HepG2 (cell line): ENCODE measurements at regions not wholly inside any gene's neighbourhood (a gene's known extent, or its start where the extent isn't known, plus 50 kb on each side); places are given as distances from the start of the nearest gene placed in this dataset.

ENCODE experiments used
- ATAC-seq: fragments of 200-7000 bp; cut with Tn5 transposase; 3 replicates; pipeline ENCODE4 v1.9.1; 2020; ENCODE audit warnings: mild to moderate bottlenecking, moderate library complexity
- BruUV-seq: library from RNA; stranded (reverse); fragments of 400-500 nt; replicated peaks from 2 replicates; lab custom pipeline; 2021; lab: Mats Ljungman, UMichigan
- CTCF ChIA-PET: fragments of 300-600 bp; formaldehyde crosslinking; extraction: SDS; loops from one replicate; lab custom pipeline; 2021; ENCODE audit warnings: low total read pairs, inconsistent platforms, low intra/inter-chr PET ratio; lab: Yijun Ruan, JAX
- POLR2A ChIA-PET: fragments of 350-600 bp; sonication (Branson Sonifier 250); formaldehyde crosslinking; loops from one replicate; lab custom pipeline; 2020; ENCODE audit warnings: antibody characterized with exemption, inconsistent platforms; lab: Yijun Ruan, JAX
- DNase-seq: peaks from one replicate; pipeline ENCODE4 v3.0.0-alpha.2; 2015; ENCODE audit warnings: low spot score
- FAIRE-seq: peaks from 3 replicates; lab custom pipeline; 2011; peaks lifted over from hg19 to GRCh38; lab: Jason Lieb, UNC
- H2AFZ ChIP-seq: one replicate; pipeline ENCODE4 v1.6.1; 2011; ENCODE audit warnings: low read length, inconsistent platforms
- H3K27ac ChIP-seq: fragments of 300-600 bp; 3 replicates; pipeline ENCODE4 v1.8.0; 2011; ENCODE audit warnings: mixed run types, mild to moderate bottlenecking, mixed read lengths, low read length, inconsistent platforms; ENCODE audit not compliant: insufficient read depth; ENCODE audit errors: extremely low read length
- H3K27me3 ChIP-seq, 2 experiments: fragments of 200-600 bp in 1 of 2; 2 replicates in 1 of 2; 3 replicates in 1 of 2; pipeline versions ENCODE4 v1.6.0 to v1.8.0; 2011; ENCODE audit warnings: low read length in 2 of 2, mild to moderate bottlenecking in 2 of 2, moderate library complexity in 2 of 2, inconsistent platforms in 1 of 2; ENCODE audit not compliant: insufficient read depth in 2 of 2, control insufficient read depth in 1 of 2
- H3K36me3 ChIP-seq, 2 experiments: fragments of 200-600 bp in 1 of 2; replicated peaks in 1 of 2; 2 replicates in 1 of 2; 3 replicates in 1 of 2; pipeline versions ENCODE4 v1.5.1 to v1.8.0; 2011; ENCODE audit warnings: low read length in 2 of 2, inconsistent platforms in 1 of 2; ENCODE audit not compliant: insufficient read depth in 2 of 2, control insufficient read depth in 1 of 2
- H3K4me1 ChIP-seq: 2 replicates; pipeline ENCODE4 v1.5.1; 2012; ENCODE audit warnings: low read length, inconsistent platforms; ENCODE audit not compliant: insufficient read depth
- H3K4me2 ChIP-seq: 2 replicates; pipeline ENCODE4 v1.6.0; 2011; ENCODE audit warnings: low read depth, low read length, inconsistent platforms
- H3K4me3 ChIP-seq, 3 experiments: fragments of 200-600 bp in 1 of 3; sonication (generic), shearing (Covaris generic) in 1 of 3; replicated peaks in 1 of 3; 2 replicates each; pipeline ENCODE4 v1.5.1; 2011 to 2016; ENCODE audit warnings: low read length in 3 of 3, inconsistent platforms in 2 of 3, low read depth in 2 of 3, mild to moderate bottlenecking in 2 of 3, control low read depth in 1 of 3, mixed read lengths in 1 of 3; ENCODE audit not compliant: insufficient read depth in 1 of 3
- H3K79me2 ChIP-seq: one replicate; pipeline ENCODE4 v1.6.1; 2011; ENCODE audit warnings: low read length, inconsistent platforms; ENCODE audit not compliant: insufficient read depth
- H3K9ac ChIP-seq: 2 replicates; pipeline ENCODE4 v1.6.0; 2011; ENCODE audit warnings: mild to moderate bottlenecking, low read depth, low read length, inconsistent platforms; ENCODE audit not compliant: insufficient read depth
- H3K9me3 ChIP-seq: 2 replicates; pipeline ENCODE4 v1.5.1; 2012; ENCODE audit warnings: mild to moderate bottlenecking, low read length
- H4K20me1 ChIP-seq: 2 replicates; pipeline ENCODE4 v1.6.0; 2011; ENCODE audit warnings: inconsistent platforms, mild to moderate bottlenecking, low read length, moderate library complexity; ENCODE audit not compliant: insufficient read depth
- BRCA1 ChIP-seq: sonication (generic); formaldehyde crosslinking; IDR thresholded peaks from 2 replicates; pipeline ENCODE4 v1.4.0; 2020; ENCODE audit warnings: missing genetic modification reagents
- BRF2 ChIP-seq: sonication (generic); formaldehyde crosslinking; IDR thresholded peaks from 2 replicates; pipeline ENCODE4 v1.8.1; 2022; ENCODE audit warnings: mild to moderate bottlenecking, missing genetic modification reagents
- HOXA5 ChIP-seq: sonication (generic); formaldehyde crosslinking; IDR thresholded peaks from 2 replicates; pipeline ENCODE4 v1.4.0; 2020; ENCODE audit warnings: missing genetic modification reagents
- JUNB ChIP-seq: sonication (generic); formaldehyde crosslinking; IDR thresholded peaks from 2 replicates; pipeline ENCODE4 v1.8.0; 2022; ENCODE audit warnings: missing genetic modification reagents, mild to moderate bottlenecking, borderline replicate concordance
- KLF11 ChIP-seq: IDR thresholded peaks from 2 replicates; pipeline ENCODE4 v1.6.1; 2016; ENCODE audit warnings: missing compliant biosample characterization
- MXD1 ChIP-seq: sonication (generic); formaldehyde crosslinking; IDR thresholded peaks from 2 replicates; pipeline ENCODE4 v1.4.0; 2020; ENCODE audit warnings: mild to moderate bottlenecking, missing genetic modification reagents
- NFE2L1 ChIP-seq: sonication (generic); formaldehyde crosslinking; IDR thresholded peaks from 2 replicates; pipeline ENCODE4 v1.4.0; 2020; ENCODE audit warnings: missing genetic modification reagents, mild to moderate bottlenecking, borderline replicate concordance
- NFKB2 ChIP-seq: sonication (generic); formaldehyde crosslinking; IDR thresholded peaks from 2 replicates; pipeline ENCODE4 v1.4.0; 2020; ENCODE audit warnings: missing genetic modification reagents, borderline replicate concordance
- PLSCR1 ChIP-seq: sonication (generic); formaldehyde crosslinking; IDR thresholded peaks from 2 replicates; pipeline ENCODE4 v1.5.0; 2020; ENCODE audit warnings: missing genetic modification reagents, mild to moderate bottlenecking, borderline replicate concordance
- PRDM4 ChIP-seq: sonication (generic); formaldehyde crosslinking; IDR thresholded peaks from 2 replicates; pipeline ENCODE4 v1.9.0; 2021; ENCODE audit warnings: missing genetic modification reagents, borderline replicate concordance
- SRF ChIP-seq: IDR thresholded peaks from 2 replicates; pipeline ENCODE4 v1.6.1; 2011; ENCODE audit warnings: mild to moderate bottlenecking, low read depth, low read length, moderate library complexity
- U2AF2 ChIP-seq: fragments of 200-400 bp; formaldehyde crosslinking; IDR thresholded peaks from 2 replicates; pipeline ENCODE4 v1.6.1; 2017; ENCODE audit warnings: low read depth, mild to moderate bottlenecking, low read length
- ZFYVE20 ChIP-seq: sonication (generic); formaldehyde crosslinking; IDR thresholded peaks from 2 replicates; pipeline ENCODE4 v1.8.0; 2023; ENCODE audit warnings: low read depth, mild to moderate bottlenecking, moderate library complexity, missing genetic modification reagents, borderline replicate concordance
- ZNF10 ChIP-seq: sonication (generic); formaldehyde crosslinking; IDR thresholded peaks from 2 replicates; pipeline ENCODE4 v1.4.0; 2020; ENCODE audit warnings: mild to moderate bottlenecking, low read depth, missing genetic modification reagents, borderline replicate concordance
- ZNF431 ChIP-seq: sonication (generic); formaldehyde crosslinking; IDR thresholded peaks from 2 replicates; pipeline ENCODE4 v1.9.0; 2022; ENCODE audit warnings: missing genetic modification reagents, low read depth, mild to moderate bottlenecking, borderline replicate concordance
- ZNF773 ChIP-seq: sonication (generic); formaldehyde crosslinking; IDR thresholded peaks from 2 replicates; pipeline ENCODE4 v1.4.0; 2020; ENCODE audit warnings: missing genetic modification reagents, borderline replicate concordance
- WGBS: methylation state at CpG from one replicate; pipeline ENCODE4 v1.1.6; 2017; ENCODE audit warnings: low lambda C conversion rate; 5-methylcytosine and 5-hydroxymethylcytosine counted together
- in situ Hi-C: cut with HindIII; loops from 2 replicates; pipeline ENCODE4 v1.10.0; 2017; ENCODE audit warnings: low pct_unique_long_range_greater_than_20kb; ENCODE audit not compliant: extremely low pct_ligation_motif_present
- intact Hi-C: fragments of 100-400 bp; cut with micrococcal nuclease; formaldehyde crosslinking; loops from one replicate; pipeline ENCODE4 v1.10.0; 2022; ENCODE audit not compliant: unreplicated experiment

GRCh38 chr11:122509091-122509490 is 146.4 kb upstream of the UBASH3B start:
- no peak for FAIRE-seq
- Histone ChIP-seq H3K27me3 (no peaks in the 10 kb centered on the region; a peak in 1 of 5 replicates), H3K79me2 (no peaks in the 10 kb centered on the region), H3K4me2 (no peak overlapping the region), H3K4me3 (no peak overlapping the region), H3K9ac (no peak overlapping the region), H4K20me1 (no peaks in the 10 kb centered on the region), H2AFZ (no peak overlapping the region), H3K9me3 (no peaks in the 10 kb centered on the region), H3K36me3 (no peaks in the 10 kb centered on the region), H3K27ac (no peak overlapping the region), H3K4me1 (peaks cover 6% of the 10 kb centered on the region; the same call in 1 of the 2 replicates)
- peak; percentile 24 for DNase-seq
- no TSS peak for BruUV-seq
- CTCF ChIA-PET = interaction anchor here (1.0 kb wide), 1 partner anchor 294 kb away, joined by 5 read pairs; no protein-coding TSS in a partner anchor
- intact Hi-C loops = loop anchor here (5.0 kb wide), 1 partner anchor 407 kb away; no protein-coding TSS in a partner anchor
- POLR2A ChIA-PET = no interaction called here
- 63% methylated on average over 4 of the region's 4 CpGs for WGBS
- no peak for TF ChIP-seq ZFYVE20 (CRISPR knock-in tag)
- TF ChIP-seq BRF2 (CRISPR knock-in tag) = no peak
- TF ChIP-seq U2AF2 = no peak
- no peak for TF ChIP-seq BRCA1 (CRISPR knock-in tag)
- no peak for TF ChIP-seq PLSCR1 (CRISPR knock-in tag)
- TF ChIP-seq NFE2L1 = no peak
- no peak for TF ChIP-seq MXD1
- TF ChIP-seq ZNF773 (CRISPR knock-in tag) = no peak
- TF ChIP-seq PRDM4 (CRISPR knock-in tag) = no peak
- no peak for TF ChIP-seq HOXA5 (CRISPR knock-in tag)
- TF ChIP-seq SRF = no peak
- TF ChIP-seq NFKB2 = no peak
- TF ChIP-seq JUNB (CRISPR knock-in tag) = no peak
- no peak for TF ChIP-seq ZNF431 (CRISPR knock-in tag)
- no peak for TF ChIP-seq KLF11 (CRISPR knock-in tag)
- no peak for TF ChIP-seq ZNF10 (CRISPR knock-in tag)
- ATAC-seq = no peak
- in situ Hi-C loops = loop anchor here (5.0 kb wide), 2 partner anchors 292 to 857 kb away; no protein-coding TSS in a partner anchor
